ENCODE measurements at regions not wholly inside any gene's neighbourhood (a gene's known extent, or its start where the extent isn't known, plus 50 kb on each side); places are given as distances from the start of the nearest gene placed in this dataset.
"Not testable (repeated sequence)": the region's sequence is repeated elsewhere in the genome, so short reads cannot be mapped to it uniquely, and the experiment has no call there.

DNA sequence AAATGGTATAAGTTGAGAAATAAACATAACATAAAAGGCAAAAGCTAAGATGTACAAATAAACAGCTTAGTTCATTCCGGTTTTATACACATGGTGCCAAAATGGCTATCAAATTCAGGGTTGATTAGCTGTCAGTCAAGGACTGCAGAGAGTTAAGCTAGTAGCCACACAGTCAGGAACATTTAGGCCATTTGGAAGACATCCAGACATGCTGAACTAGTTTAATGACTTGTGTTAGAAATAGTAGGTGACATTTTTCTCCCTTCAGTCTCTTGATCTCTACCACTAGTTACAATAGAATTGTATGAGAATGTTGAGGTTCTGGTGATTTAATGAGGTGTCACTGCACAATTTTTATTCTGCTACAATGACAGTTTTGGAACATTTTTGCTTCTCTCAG lies 394.4 kb upstream of the SPHKAP start:
- no peaks in the 10 kb centered on the region for H3K4me1 Mint-ChIP-seq
- TF ChIP-seq, protein P1, sequence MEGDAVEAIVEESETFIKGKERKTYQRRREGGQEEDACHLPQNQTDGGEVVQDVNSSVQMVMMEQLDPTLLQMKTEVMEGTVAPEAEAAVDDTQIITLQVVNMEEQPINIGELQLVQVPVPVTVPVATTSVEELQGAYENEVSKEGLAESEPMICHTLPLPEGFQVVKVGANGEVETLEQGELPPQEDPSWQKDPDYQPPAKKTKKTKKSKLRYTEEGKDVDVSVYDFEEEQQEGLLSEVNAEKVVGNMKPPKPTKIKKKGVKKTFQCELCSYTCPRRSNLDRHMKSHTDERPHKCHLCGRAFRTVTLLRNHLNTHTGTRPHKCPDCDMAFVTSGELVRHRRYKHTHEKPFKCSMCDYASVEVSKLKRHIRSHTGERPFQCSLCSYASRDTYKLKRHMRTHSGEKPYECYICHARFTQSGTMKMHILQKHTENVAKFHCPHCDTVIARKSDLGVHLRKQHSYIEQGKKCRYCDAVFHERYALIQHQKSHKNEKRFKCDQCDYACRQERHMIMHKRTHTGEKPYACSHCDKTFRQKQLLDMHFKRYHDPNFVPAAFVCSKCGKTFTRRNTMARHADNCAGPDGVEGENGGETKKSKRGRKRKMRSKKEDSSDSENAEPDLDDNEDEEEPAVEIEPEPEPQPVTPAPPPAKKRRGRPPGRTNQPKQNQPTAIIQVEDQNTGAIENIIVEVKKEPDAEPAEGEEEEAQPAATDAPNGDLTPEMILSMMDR (IDR thresholded peaks at IDR 0.05), result no peak

DNA sequence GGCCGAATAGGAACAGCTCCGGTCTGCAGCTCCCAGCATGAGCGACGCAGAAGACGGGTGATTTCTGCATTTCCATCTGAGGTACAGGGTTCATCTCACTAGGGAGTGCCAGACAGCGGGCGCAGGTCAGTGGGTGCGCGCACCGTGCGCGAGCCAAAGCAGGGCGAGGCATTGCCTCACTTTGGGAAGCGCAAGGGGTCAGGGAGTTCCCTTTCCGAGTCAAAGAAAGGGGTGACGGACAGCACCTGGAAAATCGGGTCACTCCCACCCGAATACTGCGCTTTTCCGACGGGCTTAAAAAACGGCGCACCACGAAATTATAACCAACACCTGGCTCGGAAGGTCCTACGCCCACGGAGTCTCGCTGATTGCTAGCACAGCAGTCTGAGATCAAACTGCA lies 386.8 kb upstream of the SPHKAP start:
- H3K4me3 ChIP-seq (replicated peaks in 1 of 3; ENCODE audit: low read depth in 2 of 3, low read length in 3 of 3); H3K27me3 ChIP-seq (ENCODE audit: control insufficient read depth in 2 of 2, insufficient read depth in 2 of 2, low read length in 2 of 2); H3K4me1 Mint-ChIP-seq; H3K9me3 Mint-ChIP-seq; H3K36me3 Mint-ChIP-seq; H3K27ac ChIP-seq (ENCODE audit: low read depth in 1 of 2, low read length in 2 of 2); H3K4me3 Mint-ChIP-seq; DNase-seq; H3K4me1 ChIP-seq (ENCODE audit: control insufficient read depth in 1 of 2, insufficient read depth in 2 of 2, low read length in 2 of 2); H3K27me3 Mint-ChIP-seq (ENCODE audit: low read depth in 3 of 3); H2AFZ ChIP-seq (ENCODE audit: insufficient read depth, low read depth, low read length, poor library complexity, severe bottlenecking); H4K20me1 ChIP-seq (ENCODE audit: insufficient read depth, low read length); H3K36me3 ChIP-seq (replicated peaks in 1 of 2; ENCODE audit: control insufficient read depth in 1 of 2, insufficient read depth in 2 of 2, low read length in 2 of 2); H3K27ac Mint-ChIP-seq; H3K9ac ChIP-seq (ENCODE audit: insufficient read depth, low read length, poor library complexity, severe bottlenecking); intact Hi-C loops (cut with micrococcal nuclease); H3K79me2 ChIP-seq (ENCODE audit: insufficient read depth, low read length); H3K4me2 ChIP-seq (replicated peaks; ENCODE audit: extremely low read depth, low read length, poor library complexity, severe bottlenecking): not testable (repeated sequence)
- WGBS (ENCODE audit: insufficient coverage), result 93% methylated on average over 20 of the region's 28 CpGs
- peaks cover 7 to 11% of the 10 kb centered on the region in 2 donors for H3K9me3 ChIP-seq (replicated peaks in 1 of 2; ENCODE audit: control insufficient read depth in 1 of 2, insufficient read depth in 1 of 2, low read length in 2 of 2)

More for the DNA sequence above, 394.4 kb upstream of the SPHKAP start:
- Histone ChIP-seq H2AFZ (ENCODE audit: insufficient read depth, low read depth, low read length, poor library complexity, severe bottlenecking) (no peak overlapping the region), H4K20me1 (ENCODE audit: insufficient read depth, low read length) (no peaks in the 10 kb centered on the region), H3K4me3 (replicated peaks in 1 of 3; ENCODE audit: low read depth in 2 of 3, low read length in 3 of 3) (no peak overlapping the region), H3K9me3 (replicated peaks in 1 of 2; ENCODE audit: control insufficient read depth in 1 of 2, insufficient read depth in 1 of 2, low read length in 2 of 2) (no peaks in the 10 kb centered on the region), H3K4me1 (ENCODE audit: control insufficient read depth in 1 of 2, insufficient read depth in 2 of 2, low read length in 2 of 2) (no peaks in the 10 kb centered on the region), H3K36me3 (replicated peaks in 1 of 2; ENCODE audit: control insufficient read depth in 1 of 2, insufficient read depth in 2 of 2, low read length in 2 of 2) (no peaks in the 10 kb centered on the region), H3K27ac (ENCODE audit: low read depth in 1 of 2, low read length in 2 of 2) (no peak overlapping the region), H3K27me3 (ENCODE audit: control insufficient read depth in 2 of 2, insufficient read depth in 2 of 2, low read length in 2 of 2) (no peaks in the 10 kb centered on the region), H3K79me2 (ENCODE audit: insufficient read depth, low read length) (no peaks in the 10 kb centered on the region), H3K9ac (ENCODE audit: insufficient read depth, low read length, poor library complexity, severe bottlenecking) (no peak overlapping the region), H3K4me2 (replicated peaks; ENCODE audit: extremely low read depth, low read length, poor library complexity, severe bottlenecking) (no peak overlapping the region)
- H3K27me3 Mint-ChIP-seq (ENCODE audit: low read depth in 3 of 3), result no peaks in the 10 kb centered on the region
- H3K27ac Mint-ChIP-seq, result no peak overlapping the region
- 80% methylated on average over 1 of the region's 1 CpG for WGBS (ENCODE audit: insufficient coverage)
- H3K9me3 Mint-ChIP-seq, result peaks cover 0 to 4% (median 0%) of the 10 kb centered on the region in 7 donors
- H3K36me3 Mint-ChIP-seq, result no peaks in the 10 kb centered on the region
- no peak for DNase-seq
- H3K4me3 Mint-ChIP-seq, result no peak overlapping the region
- intact Hi-C loops (cut with micrococcal nuclease), result no loop called here

All from CD14-positive monocyte (primary cell).